Stimulated activated CD4-positive, alpha-beta T cell treated with anti-CD3 and anti-CD28 coated beads, Interleukin-2, amount 100 ng/mL, for 48 hours (primary cell): ENCODE measurements at regions not wholly inside any gene's neighbourhood (a gene's known extent, or its start where the extent isn't known, plus 50 kb on each side); places are given as distances from the start of the nearest gene placed in this dataset.
"Not testable (repeated sequence)": the region's sequence is repeated elsewhere in the genome, so short reads cannot be mapped to it uniquely, and the experiment has no call there.

Experiments used
- DNase-seq, 2 donors: peaks; one replicate each; pipeline ENCODE4 v3.0.0-alpha.2; 2020

DNA sequence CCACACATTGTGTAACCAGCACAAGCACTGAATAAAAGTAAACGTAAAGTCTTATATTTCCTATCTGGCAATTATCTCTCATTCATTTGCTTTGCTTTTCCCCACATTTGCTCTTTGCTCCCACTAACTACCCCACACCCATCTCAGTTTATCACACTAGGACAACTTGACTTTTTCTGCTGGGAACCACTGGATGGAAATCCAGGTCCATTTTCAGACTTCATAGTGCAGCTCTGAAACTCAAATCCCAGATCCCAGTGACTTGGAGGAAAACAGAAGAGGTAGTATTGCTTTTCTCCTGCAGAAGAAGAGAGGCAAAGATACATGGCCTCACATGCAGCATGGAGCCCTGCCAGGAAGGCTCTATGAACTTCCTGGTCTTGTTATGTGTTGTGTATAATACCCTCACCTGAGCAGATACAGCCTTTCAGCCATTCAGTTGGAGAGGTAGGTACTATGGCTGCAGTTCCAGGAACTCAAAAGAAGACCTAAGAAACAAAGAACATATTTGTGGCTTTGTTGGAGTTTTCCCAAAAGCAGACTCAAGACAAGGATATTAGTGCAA, 90.0 kb upstream of the NIPBL start:
- no peak for DNase-seq

DNA sequence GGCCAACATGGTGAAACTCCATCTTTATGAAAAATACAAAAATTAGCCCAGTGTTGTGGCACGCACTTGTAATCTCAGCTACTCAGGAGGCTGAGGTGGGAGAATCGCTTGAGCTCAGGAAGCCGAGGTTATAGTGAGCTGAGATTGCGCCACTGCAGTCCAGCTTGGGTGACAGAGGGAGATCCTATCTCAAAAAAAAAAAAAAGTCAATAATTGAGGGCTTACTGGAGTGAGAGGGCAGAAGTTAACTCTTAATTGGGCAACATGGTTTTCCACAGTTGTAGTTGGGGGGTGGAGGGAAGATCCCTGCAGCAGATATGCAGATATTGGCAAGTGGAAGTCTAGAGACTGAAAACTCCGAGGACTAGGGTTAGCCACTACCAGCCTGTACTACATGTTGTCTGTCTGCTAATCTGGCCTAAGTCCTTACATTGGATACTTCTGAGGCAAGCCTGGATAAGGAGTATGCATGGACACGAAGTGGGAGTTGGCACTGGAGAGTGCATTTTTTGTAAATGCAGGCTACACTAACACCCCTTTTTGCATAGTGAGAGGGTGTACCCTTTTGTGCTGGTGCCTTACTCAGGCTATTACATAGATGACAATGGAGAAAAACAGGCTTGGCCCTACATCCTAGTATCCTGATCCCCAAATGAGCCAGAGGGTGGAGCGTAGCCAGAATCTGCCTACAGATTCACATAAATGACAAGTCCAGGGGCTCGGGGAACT, 89.0 kb upstream of the NIPBL start:
- DNase-seq, result no peak

- no peak for DNase-seq
Observed at GRCh38 chr5:36790847-36791246, 85.7 kb upstream of the NIPBL start.

DNA sequence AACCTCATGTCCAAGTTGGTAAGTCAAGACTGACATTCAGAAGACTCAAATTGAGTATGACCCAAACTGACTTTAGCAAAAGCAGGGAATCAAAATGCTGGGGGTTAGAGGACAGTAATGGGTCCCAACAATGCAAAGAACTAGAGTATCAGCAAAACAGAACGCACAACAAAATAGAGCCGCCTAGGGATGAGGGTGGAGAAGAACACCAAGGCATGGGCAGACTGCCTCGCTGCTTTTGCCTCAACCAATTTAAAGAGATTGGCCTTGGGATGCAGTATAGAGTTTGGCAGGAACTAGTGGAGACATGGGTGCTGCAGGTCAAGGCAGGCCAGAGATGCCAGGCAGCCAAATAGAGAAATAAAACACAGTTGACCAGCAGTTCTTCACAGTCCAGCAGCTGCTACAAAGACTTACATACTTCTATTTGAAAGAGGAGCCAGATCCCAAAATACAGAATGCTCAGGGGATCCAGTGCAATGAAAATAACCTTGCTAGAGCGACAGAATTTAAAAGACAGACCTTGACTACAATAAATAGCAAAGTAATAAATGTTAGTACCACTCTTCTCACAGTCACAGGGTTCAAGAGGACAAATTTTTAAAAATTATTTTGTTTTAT, 83.9 kb upstream of the NIPBL start:
- no peak for DNase-seq

DNA sequence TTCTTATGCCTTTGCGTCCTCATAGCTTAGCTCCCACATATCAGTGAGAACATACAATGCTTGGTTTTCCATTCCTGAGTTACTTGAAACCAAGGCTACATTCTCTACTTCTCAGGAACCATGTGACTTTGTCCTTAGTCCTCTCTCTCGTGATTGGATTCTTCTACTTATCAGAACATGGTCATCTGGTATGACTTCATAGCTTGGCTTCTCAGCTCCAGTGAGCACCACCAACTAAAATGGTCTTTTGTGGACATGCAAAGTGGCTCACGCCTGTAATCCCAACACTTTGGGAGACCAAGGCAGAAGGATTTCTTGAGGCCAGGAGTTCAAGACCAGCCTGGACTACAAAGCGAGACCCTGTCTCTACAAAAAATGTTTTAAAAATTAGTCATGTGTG, 81.2 kb upstream of the NIPBL start:
- no peak for DNase-seq

DNA sequence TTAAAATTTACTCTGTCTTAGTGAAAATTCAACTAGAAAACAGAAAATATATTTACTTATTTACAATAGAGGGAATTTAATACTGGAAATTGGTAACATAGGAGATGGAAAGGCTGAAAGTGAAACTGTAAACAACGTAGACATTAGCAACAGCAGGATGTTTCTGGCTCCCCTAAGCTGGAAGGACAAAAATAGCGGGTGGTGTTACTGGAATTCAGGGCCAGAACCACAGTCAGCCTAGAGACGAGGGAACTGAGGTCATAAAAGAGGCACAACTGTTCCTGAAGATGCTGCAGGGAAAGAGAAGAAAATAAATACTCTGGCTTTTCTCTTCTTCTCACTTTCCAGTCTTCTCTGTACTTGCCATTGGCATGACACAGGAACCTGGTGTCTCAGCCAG, 80.4 kb upstream of the NIPBL start:
- no peak for DNase-seq

GRCh38 chr5:36801523-36801922, 75.0 kb upstream of the NIPBL start:
- DNase-seq, result no peak

DNA sequence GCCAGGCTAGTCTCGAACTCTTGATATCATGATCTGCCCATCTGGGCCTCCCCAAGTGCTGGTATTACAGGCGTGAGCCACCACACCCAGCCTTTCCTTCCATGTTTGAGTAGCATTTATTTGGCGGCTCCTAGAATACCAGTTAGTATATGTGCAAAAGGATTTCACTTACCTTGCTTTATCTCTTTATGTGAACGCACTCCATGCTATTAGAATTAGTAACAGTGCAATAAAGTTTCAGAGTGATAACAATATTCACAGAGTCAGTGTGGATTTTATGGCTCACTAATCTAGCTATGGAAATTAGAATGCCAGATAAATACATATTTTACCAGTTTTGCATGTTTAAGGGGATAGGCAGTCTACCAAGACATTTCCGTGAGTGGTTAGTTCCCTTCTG, 74.4 kb upstream of the NIPBL start:
- no peak for DNase-seq

DNA sequence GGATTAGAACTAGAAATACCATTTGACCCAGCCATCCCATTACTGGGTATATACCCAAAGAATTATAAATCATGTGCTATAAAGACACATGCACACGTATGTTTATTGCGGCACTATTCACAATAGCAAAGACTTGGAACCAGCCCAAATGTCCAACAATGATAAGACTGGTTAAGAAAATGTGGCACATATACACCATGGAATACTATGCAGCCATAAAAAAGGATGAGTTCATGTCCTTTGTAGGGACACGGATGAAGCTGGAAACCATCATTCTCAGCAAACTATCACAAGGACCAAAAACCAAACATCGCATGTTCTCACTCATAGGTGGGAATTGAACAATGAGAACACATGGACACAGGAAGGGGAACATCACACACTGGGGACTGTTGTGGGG, 63.3 kb upstream of the NIPBL start:
- DNase-seq, result not testable (repeated sequence)

DNA sequence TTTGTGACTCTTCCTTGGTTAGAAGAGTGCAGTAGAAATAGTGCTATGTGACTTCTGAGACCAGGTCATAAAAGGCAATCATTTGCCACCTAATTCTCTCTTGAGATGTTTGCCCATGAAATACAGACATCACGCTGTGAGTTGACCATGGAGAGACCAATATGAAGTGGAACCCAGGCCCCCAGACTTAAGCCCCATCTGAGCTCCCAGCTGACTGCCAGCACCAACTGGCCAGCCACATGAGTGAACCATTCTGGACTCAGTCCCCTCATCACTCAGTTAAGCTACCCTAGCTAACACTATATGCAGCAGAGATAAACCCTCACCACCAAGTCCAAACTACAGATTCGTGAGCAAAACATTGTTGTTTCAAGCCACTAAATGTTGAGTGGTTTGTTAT, 60.7 kb upstream of the NIPBL start:
- DNase-seq, result no peak

- no peak for DNase-seq
Observed at GRCh38 chr5:36820900-36821299, 55.7 kb upstream of the NIPBL start.

GRCh38 chr5:36826694-36827093, 49.9 kb upstream of the NIPBL start:
- DNase-seq, result no peak
